K562 (cell line): ENCODE measurements at regions not wholly inside any gene's neighbourhood (a gene's known extent, or its start where the extent isn't known, plus 50 kb on each side); places are given as distances from the start of the nearest gene placed in this dataset.

Experiments
- ATAC-seq: fragments of 200-7000 bp; cut with Tn5 transposase; 3 replicates; pipeline ENCODE4 v1.9.1; 2020; ENCODE audit warnings: moderate library complexity
- BruUV-seq: library from RNA; stranded (reverse); fragments of 400-500 nt; replicated peaks from 2 replicates; lab custom pipeline; 2021; lab: Mats Ljungman, UMichigan
- CTCF ChIA-PET: fragments of 300-600 bp; formaldehyde crosslinking; extraction: SDS; loops from one replicate; lab custom pipeline; 2021; ENCODE audit warnings: low intra/inter-chr PET ratio; lab: Yijun Ruan, JAX
- POLR2A ChIA-PET: fragments of 300-600, 350-650 bp; sonication (Branson Sonifier 250); formaldehyde crosslinking; extraction: SDS; loops from one replicate; lab custom pipeline; 2021; ENCODE audit warnings: antibody characterized with exemption, inconsistent platforms; lab: Yijun Ruan, JAX
- DNase-seq, 4 experiments: peaks; one replicate each; pipeline versions ENCODE4 v3.0.0 to v3.0.0-alpha.2; 2011 to 2018; ENCODE audit warnings: low spot score in 3 of 4, mixed read lengths in 3 of 4; ENCODE audit errors: extremely low read depth in 1 of 4
- FAIRE-seq: peaks from 2 replicates; lab custom pipeline; 2011; peaks lifted over from hg19 to GRCh38; lab: Jason Lieb, UNC
- H2AFZ ChIP-seq: 2 replicates; pipeline ENCODE4 v1.6.0; 2011; ENCODE audit warnings: low read depth, low read length, control low read depth, inconsistent platforms
- H3K27ac ChIP-seq: fragments of 200-600 bp; 3 replicates; pipeline ENCODE4 v1.8.0; 2011; ENCODE audit warnings: low read depth, mild to moderate bottlenecking, control low read depth, inconsistent platforms, low read length, moderate library complexity, mixed read lengths; ENCODE audit errors: extremely low read depth
- H3K27me3 ChIP-seq, 2 experiments: fragments of 300-600 bp in 1 of 2; 2 replicates in 1 of 2; 3 replicates in 1 of 2; pipeline versions ENCODE4 v1.6.0 to v1.8.0; 2011; ENCODE audit warnings: inconsistent platforms in 2 of 2, low read length in 2 of 2, mild to moderate bottlenecking in 1 of 2, mixed read lengths in 1 of 2, moderate library complexity in 1 of 2; ENCODE audit not compliant: control insufficient read depth in 2 of 2, insufficient read depth in 2 of 2
- H3K36me3 ChIP-seq: fragments of 300-600 bp; 3 replicates; pipeline ENCODE4 v1.8.0; 2011; ENCODE audit warnings: mild to moderate bottlenecking, low read length, inconsistent platforms; ENCODE audit not compliant: control insufficient read depth, insufficient read depth
- H3K4me1 ChIP-seq, 2 experiments: fragments of 200-600 bp in 1 of 2; replicated peaks in 1 of 2; 2 replicates in 1 of 2; 3 replicates in 1 of 2; pipeline versions ENCODE4 v1.5.1 to v1.8.0; 2011; ENCODE audit warnings: inconsistent platforms in 2 of 2, low read length in 2 of 2, mild to moderate bottlenecking in 1 of 2, mixed read lengths in 1 of 2, moderate library complexity in 1 of 2; ENCODE audit not compliant: control insufficient read depth in 2 of 2, insufficient read depth in 2 of 2
- H3K4me2 ChIP-seq: 2 replicates; pipeline ENCODE4 v1.6.1; 2011; ENCODE audit warnings: low read length, control low read depth, inconsistent platforms, mixed read lengths; ENCODE audit not compliant: insufficient read depth
- H3K4me3 ChIP-seq: fragments of 200-600 bp; sonication (generic), shearing (Covaris generic); 2 replicates; pipeline ENCODE4 v1.5.1; 2016; ENCODE audit warnings: control low read depth, inconsistent platforms
- H3K79me2 ChIP-seq: fragments of 200-600 bp; 3 replicates; pipeline ENCODE4 v1.8.0; 2011; ENCODE audit warnings: low read length, inconsistent platforms; ENCODE audit not compliant: control insufficient read depth, insufficient read depth
- H3K9ac ChIP-seq, 2 experiments: 2 replicates each; pipeline versions ENCODE4 v1.6.0 to v1.6.1; 2011; ENCODE audit warnings: low read depth in 2 of 2, low read length in 2 of 2, control low read depth in 1 of 2, inconsistent platforms in 1 of 2, mild to moderate bottlenecking in 1 of 2, mixed read lengths in 1 of 2; ENCODE audit not compliant: insufficient read depth in 1 of 2
- H3K9me1 ChIP-seq: one replicate; pipeline ENCODE4 v1.6.0; 2011; ENCODE audit warnings: inconsistent platforms, mild to moderate bottlenecking, low read length, moderate library complexity; ENCODE audit not compliant: control insufficient read depth, insufficient read depth
- H3K9me3 ChIP-seq: replicated peaks from 2 replicates; pipeline ENCODE4 v1.5.1; 2011; ENCODE audit warnings: low read depth, low read length, inconsistent platforms; ENCODE audit not compliant: control insufficient read depth, insufficient read depth
- H4K20me1 ChIP-seq: replicated peaks from 2 replicates; pipeline ENCODE4 v1.6.1; 2011; ENCODE audit warnings: low read length, inconsistent platforms, mixed read lengths; ENCODE audit not compliant: control insufficient read depth, insufficient read depth
- ARID3A ChIP-seq: IDR thresholded peaks from 2 replicates; pipeline ENCODE4 v1.6.1; 2012; ENCODE audit warnings: low read depth, low read length, improper control_type of control experiment, borderline replicate concordance
- CREM ChIP-seq: IDR thresholded peaks from 2 replicates; pipeline ENCODE4 v1.6.1; 2014; ENCODE audit warnings: antibody characterized with exemption, low read depth
- MAFF ChIP-seq: IDR thresholded peaks from 2 replicates; pipeline ENCODE4 v1.6.1; 2012; ENCODE audit warnings: low read length, improper control_type of control experiment
- PREB ChIP-seq: sonication (generic); formaldehyde crosslinking; IDR thresholded peaks from 2 replicates; pipeline ENCODE4 v1.8.1; 2023; ENCODE audit warnings: mild to moderate bottlenecking, missing genetic modification reagents
- SAFB ChIP-seq: fragments of 200-400 bp; formaldehyde crosslinking; IDR thresholded peaks from 2 replicates; pipeline ENCODE4 v1.6.1; 2017; ENCODE audit warnings: low read depth, low read length, borderline replicate concordance
- ZNF764 ChIP-seq: fragments of 250-450 bp; sonication (Bioruptor Pico); IDR thresholded peaks from 2 replicates; pipeline ENCODE4 v1.4.0; 2020; ENCODE audit warnings: low read depth, mild to moderate bottlenecking, moderate library complexity
- WGBS: fragments of 100-300 bp; shearing (Covaris generic); methylation state at CpG from one replicate; pipeline ENCODE4 v1.1.6; 2016; ENCODE audit warnings: low coverage, mixed read lengths; ENCODE audit not compliant: insufficient coverage; ENCODE audit errors: missing lambda C conversion rate; 5-methylcytosine and 5-hydroxymethylcytosine counted together
- in situ Hi-C: fragments of 300-500 bp; cut with MboI; formaldehyde crosslinking; loops from 4 replicates; pipeline ENCODE4 v1.15.0; 2018; ENCODE audit warnings: inconsistent platforms, mixed read lengths
- intact Hi-C: fragments of 100-400 bp; cut with micrococcal nuclease; formaldehyde crosslinking; loops from 2 replicates; pipeline ENCODE4 v1.14.2; 2022

- FAIRE-seq, result no peak
- H3K9ac ChIP-seq, result no peak overlapping the region
- no peaks in the 10 kb centered on the region for H3K27me3 ChIP-seq
- intact Hi-C loops (no loop called here), in situ Hi-C loops (no loop called here)
- H3K9me1 ChIP-seq, result no peaks in the 10 kb centered on the region
- no peaks in the 10 kb centered on the region for H3K4me1 ChIP-seq
- DNase-seq, result no peak
- ChIA-PET CTCF (no interaction called here), POLR2A (no interaction called here)
- no peaks in the 10 kb centered on the region for H4K20me1 ChIP-seq
- BruUV-seq, result no TSS peak
- no peaks in the 10 kb centered on the region for H3K36me3 ChIP-seq
- no peak overlapping the region for H3K4me3 ChIP-seq
- H3K9me3 ChIP-seq, result no peaks in the 10 kb centered on the region
- ATAC-seq, result no peak
- no peak overlapping the region for H3K4me2 ChIP-seq
- no peak for TF ChIP-seq PREB (CRISPR knock-in tag)
- H2AFZ ChIP-seq, result no peak overlapping the region
- H3K79me2 ChIP-seq, result no peaks in the 10 kb centered on the region
- no peak overlapping the region for H3K27ac ChIP-seq
Measured at GRCh38 chr13:65445340-65445739, 1784.8 kb downstream of the PCDH9 start.

GRCh38 chr13:65435590-65435989, 1794.5 kb downstream of the PCDH9 start:
- TF ChIP-seq ZNF764 (no peak), SAFB (no peak), MAFF (no peak), CREM (no peak), ARID3A (no peak)

More at GRCh38 chr13:65435590-65435989, 1794.5 kb downstream of the PCDH9 start:
- FAIRE-seq (no peak), ATAC-seq (no peak), DNase-seq (no peak)
- Histone ChIP-seq H3K4me3 (no peak overlapping the region), H3K36me3 (no peaks in the 10 kb centered on the region), H3K4me1 (no peaks in the 10 kb centered on the region), H3K9me3 (no peaks in the 10 kb centered on the region), H3K4me2 (no peak overlapping the region), H2AFZ (no peak overlapping the region), H4K20me1 (no peaks in the 10 kb centered on the region), H3K9ac (no peak overlapping the region), H3K27ac (no peak overlapping the region), H3K9me1 (no peaks in the 10 kb centered on the region), H3K79me2 (no peaks in the 10 kb centered on the region), H3K27me3 (no peaks in the 10 kb centered on the region)
- intact Hi-C loops, result no loop called here
- 0% methylated on average over 6 of the region's 7 CpGs for WGBS
- no TSS peak for BruUV-seq
- ChIA-PET CTCF (no interaction called here), POLR2A (no interaction called here)
- in situ Hi-C loops, result no loop called here
